PC-9 (cell line): ENCODE measurements at regions not wholly inside any gene's neighbourhood (a gene's known extent, or its start where the extent isn't known, plus 50 kb on each side); places are given as distances from the start of the nearest gene placed in this dataset.

ENCODE experiments used
- BruUV-seq: library from RNA; stranded (reverse); fragments of 400-500 nt; replicated peaks from 2 replicates; lab custom pipeline; 2021; lab: Mats Ljungman, UMichigan
- CTCF ChIA-PET: fragments of 300-600 bp; sonication (Branson Sonifier 250); formaldehyde crosslinking; loops from one replicate; lab custom pipeline; 2022; ENCODE audit warnings: antibody characterized with exemption; lab: Charles Lee
- POLR2A ChIA-PET: fragments of 300-600 bp; sonication (Branson Sonifier 250); formaldehyde crosslinking; loops from one replicate; lab custom pipeline; 2022; ENCODE audit warnings: antibody characterized with exemption; ENCODE audit not compliant: unreplicated experiment; lab: Charles Lee
- DNase-seq, 2 experiments: peaks; one replicate each; pipeline versions ENCODE4 v3.0.0 to v3.0.0-alpha.2; 2015 to 2022; ENCODE audit warnings: mixed read lengths in 1 of 2
- H2AFZ ChIP-seq: fragments of 200-600 bp; sonication (generic); 2 replicates; pipeline ENCODE4 v1.8.1; 2017; ENCODE audit warnings: antibody characterized with exemption
- H3F3A ChIP-seq: fragments of 200-600 bp; sonication (generic); 2 replicates; pipeline ENCODE4 v1.8.1; 2017; ENCODE audit warnings: antibody characterized with exemption, mild to moderate bottlenecking, low read depth; ENCODE audit not compliant: insufficient read depth
- H3K27ac ChIP-seq: fragments of 200-600 bp; sonication (generic); 2 replicates; pipeline ENCODE4 v1.6.1; 2016; ENCODE audit warnings: mixed run types
- H3K27me3 ChIP-seq: fragments of 200-600 bp; sonication (generic); 2 replicates; pipeline ENCODE4 v1.6.1; 2016; ENCODE audit warnings: low read depth, mixed run types; ENCODE audit not compliant: insufficient read depth
- H3K36me3 ChIP-seq: fragments of 200-600 bp; sonication (generic); 2 replicates; pipeline ENCODE4 v1.6.1; 2016; ENCODE audit warnings: low read depth, mixed run types
- H3K4me1 ChIP-seq: fragments of 200-600 bp; sonication (generic); replicated peaks from 2 replicates; pipeline ENCODE4 v1.6.1; 2016; ENCODE audit warnings: mixed run types; ENCODE audit not compliant: insufficient read depth
- H3K4me2 ChIP-seq: fragments of 200-600 bp; sonication (generic); 2 replicates; pipeline ENCODE4 v1.6.1; 2017; ENCODE audit warnings: mixed run types
- H3K4me3 ChIP-seq: fragments of 200-600 bp; sonication (generic); 2 replicates; pipeline ENCODE4 v1.6.1; 2016; ENCODE audit warnings: mixed run types
- H3K79me2 ChIP-seq: fragments of 200-600 bp; sonication (generic); 2 replicates; pipeline ENCODE4 v1.6.1; 2017; ENCODE audit warnings: low read depth, mixed run types
- H3K9me2 ChIP-seq: fragments of 200-600 bp; sonication (generic); 2 replicates; pipeline ENCODE4 v1.8.1; 2017; ENCODE audit warnings: mild to moderate bottlenecking; ENCODE audit not compliant: insufficient read depth
- H3K9me3 ChIP-seq: fragments of 200-600 bp; sonication (generic); 2 replicates; pipeline ENCODE4 v1.8.1; 2016; ENCODE audit warnings: low read depth; ENCODE audit not compliant: insufficient read depth
- H4K20me1 ChIP-seq: fragments of 200-600 bp; sonication (generic); 2 replicates; pipeline ENCODE4 v1.8.1; 2017; ENCODE audit not compliant: insufficient read depth
- CTCF ChIP-seq: fragments of 200-600 bp; sonication (generic); conservative IDR thresholded peaks from 2 replicates; pipeline ENCODE4 v1.6.1; 2017; ENCODE audit warnings: mixed run types, antibody characterized with exemption, mild to moderate bottlenecking, moderate library complexity
- EZH2 ChIP-seq: fragments of 200-600 bp; sonication (generic); IDR thresholded peaks from 2 replicates; pipeline ENCODE4 v1.8.0; 2017; ENCODE audit warnings: antibody characterized with exemption, low read depth
- intact Hi-C: fragments of 100-400 bp; cut with micrococcal nuclease; formaldehyde crosslinking; loops from one replicate; pipeline ENCODE4 v1.10.0; 2022; ENCODE audit not compliant: unreplicated experiment

DNA sequence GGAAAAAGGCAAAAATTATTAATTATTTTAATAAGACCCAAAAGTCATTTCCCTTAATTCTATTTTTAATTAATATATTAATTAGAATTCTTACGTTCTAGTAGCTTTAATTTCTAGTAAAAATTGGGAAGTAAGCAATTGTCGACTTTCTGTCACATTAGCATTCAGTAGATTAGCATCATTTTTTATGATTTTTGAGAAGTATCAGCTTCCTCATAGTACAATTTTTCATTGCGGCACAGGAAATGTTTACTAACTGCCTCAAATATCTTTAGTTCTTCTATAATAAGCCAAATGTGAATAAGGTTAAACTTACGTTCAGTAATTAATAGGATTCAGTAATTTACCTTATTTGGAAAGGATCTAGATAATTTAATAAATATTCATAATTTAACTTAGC lies 687.4 kb downstream of the EPM2A start:
- H3K9me2 ChIP-seq = no peaks in the 10 kb centered on the region
- CTCF ChIA-PET = no interaction called here
- H3K4me2 ChIP-seq = no peak overlapping the region
- no peak overlapping the region for H3K27ac ChIP-seq
- intact Hi-C loops = no loop called here
- no peaks in the 10 kb centered on the region for H3K9me3 ChIP-seq
- no peak overlapping the region for H2AFZ ChIP-seq
- H3K4me1 ChIP-seq = no peaks in the 10 kb centered on the region
- no peaks in the 10 kb centered on the region for H3F3A ChIP-seq
- no TSS peak for BruUV-seq
- POLR2A ChIA-PET = interaction anchor here (0.6 kb wide), 1 partner anchor 20 kb away, joined by 5 read pairs; no protein-coding TSS in a partner anchor
- no peak for TF ChIP-seq EZH2
- H4K20me1 ChIP-seq = no peaks in the 10 kb centered on the region
- H3K27me3 ChIP-seq = no peaks in the 10 kb centered on the region
- H3K4me3 ChIP-seq = no peak overlapping the region
- no peaks in the 10 kb centered on the region for H3K79me2 ChIP-seq
- DNase-seq = no peak
- H3K36me3 ChIP-seq = no peaks in the 10 kb centered on the region

DNA sequence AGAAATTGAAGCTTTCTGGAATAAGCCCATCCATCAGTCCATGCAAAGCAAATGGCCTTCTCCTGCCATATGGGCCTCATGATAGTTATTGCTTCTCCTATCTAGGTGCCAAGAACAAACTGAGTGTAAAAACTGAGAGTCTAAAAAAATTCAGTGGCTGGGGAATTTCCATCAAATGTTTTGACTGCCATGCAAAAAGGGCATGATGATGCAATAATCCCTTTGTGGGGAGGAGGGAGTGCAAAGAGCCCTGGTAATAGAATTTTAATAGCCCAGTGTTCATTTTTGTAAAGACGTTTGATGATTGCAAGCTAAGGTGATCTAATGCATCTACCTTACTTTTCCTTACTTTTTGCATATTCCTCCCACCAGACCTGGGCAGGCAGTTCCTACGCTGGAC lies 683.7 kb downstream of the EPM2A start:
- intact Hi-C loops = no loop called here
- DNase-seq = no peak
- Histone ChIP-seq H3K9me2 (no peaks in the 10 kb centered on the region), H3K27me3 (no peaks in the 10 kb centered on the region), H3K27ac (no peak overlapping the region), H2AFZ (no peak overlapping the region), H3K4me2 (no peak overlapping the region), H3F3A (no peaks in the 10 kb centered on the region), H4K20me1 (no peaks in the 10 kb centered on the region), H3K36me3 (no peaks in the 10 kb centered on the region), H3K9me3 (no peaks in the 10 kb centered on the region), H3K79me2 (no peaks in the 10 kb centered on the region), H3K4me3 (no peak overlapping the region), H3K4me1 (no peaks in the 10 kb centered on the region)
- TF ChIP-seq EZH2 (no peak), CTCF (no peak)
- BruUV-seq = no TSS peak
- CTCF ChIA-PET = no interaction called here
- POLR2A ChIA-PET = no interaction called here

DNA sequence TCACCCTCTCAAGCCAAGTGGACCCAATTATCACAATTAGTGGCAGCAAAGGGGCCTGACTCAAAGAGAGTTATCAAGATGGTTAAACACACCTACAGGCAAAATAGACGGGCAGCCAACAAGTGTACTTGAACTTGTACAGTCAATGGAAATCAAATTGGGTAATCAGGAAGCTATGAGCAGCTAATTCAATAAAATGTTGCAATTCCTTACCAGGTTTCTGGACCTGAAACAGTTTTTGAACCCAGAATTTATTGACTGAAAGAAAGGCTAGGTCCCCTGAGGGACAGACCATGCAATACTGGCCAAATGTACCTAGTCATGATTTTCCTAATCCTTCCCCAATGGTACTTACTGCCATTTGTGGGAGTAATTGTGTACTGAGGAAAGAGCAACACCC lies 679.8 kb downstream of the EPM2A start:
- ChIA-PET POLR2A (no interaction called here), CTCF (no interaction called here)
- H3K4me2 ChIP-seq = no peak overlapping the region
- H2AFZ ChIP-seq = no peak overlapping the region
- no peaks in the 10 kb centered on the region for H3K27me3 ChIP-seq
- no peak overlapping the region for H3K27ac ChIP-seq
- H3K4me1 ChIP-seq = no peaks in the 10 kb centered on the region
- TF ChIP-seq CTCF = no peak
- no peak for TF ChIP-seq EZH2
- H3K9me2 ChIP-seq = no peaks in the 10 kb centered on the region
- intact Hi-C loops = no loop called here
- no TSS peak for BruUV-seq
- no peak overlapping the region for H3K4me3 ChIP-seq
- no peaks in the 10 kb centered on the region for H3K79me2 ChIP-seq
- no peaks in the 10 kb centered on the region for H3K36me3 ChIP-seq
- H3F3A ChIP-seq = no peaks in the 10 kb centered on the region
- H4K20me1 ChIP-seq = no peaks in the 10 kb centered on the region
- H3K9me3 ChIP-seq = no peaks in the 10 kb centered on the region; the same call in 1 of the 2 replicates
- no peak for DNase-seq

GRCh38 chr6:145060714-145061113 lies 674.6 kb downstream of the EPM2A start:
- intact Hi-C loops = no loop called here
- BruUV-seq = no TSS peak
- Histone ChIP-seq H3K27ac (no peak overlapping the region), H3K9me3 (no peaks in the 10 kb centered on the region; the same call in 1 of the 2 replicates), H4K20me1 (no peaks in the 10 kb centered on the region), H2AFZ (no peak overlapping the region), H3K4me3 (no peak overlapping the region), H3K79me2 (no peaks in the 10 kb centered on the region), H3F3A (no peaks in the 10 kb centered on the region), H3K9me2 (no peaks in the 10 kb centered on the region), H3K4me2 (no peak overlapping the region), H3K4me1 (no peaks in the 10 kb centered on the region), H3K36me3 (no peaks in the 10 kb centered on the region), H3K27me3 (no peaks in the 10 kb centered on the region)
- no peak for TF ChIP-seq CTCF
- CTCF ChIA-PET = no interaction called here
- no peak for DNase-seq
- POLR2A ChIA-PET = no interaction called here
